ENCODE measurements at regions not wholly inside any gene's neighbourhood (a gene's known extent, or its start where the extent isn't known, plus 50 kb on each side); places are given as distances from the start of the nearest gene placed in this dataset.

DNA sequence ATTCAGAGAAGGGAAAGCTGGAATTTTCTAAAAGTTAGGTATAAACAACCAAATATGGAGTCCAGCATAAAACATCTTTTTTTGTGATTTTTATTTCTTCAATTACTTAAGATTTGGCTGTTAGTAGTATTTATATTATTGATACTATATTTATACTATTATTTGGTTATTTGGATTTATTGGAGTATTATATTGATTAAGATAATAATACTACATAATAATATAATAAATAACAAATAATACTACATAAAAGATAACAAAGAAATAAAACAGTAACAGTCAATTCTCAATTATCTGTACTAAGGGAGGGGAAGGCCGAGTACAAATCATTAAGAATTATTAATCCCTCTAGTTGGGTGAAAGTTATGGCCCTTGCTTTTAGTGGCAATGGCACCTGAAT is 66.0 kb upstream of the IRF2 start:
- no peak for DNase-seq
- Mint-ChIP-seq H3K27ac (no peak overlapping the region), H3K4me1 (peaks cover 27% of the 10 kb centered on the region), H3K4me3 (no peak overlapping the region), H3K9me3 (no peaks in the 10 kb centered on the region), H3K27me3 (ENCODE audit: low read depth in 3 of 3) (peaks cover 0 to 5% (median 3%) of the 10 kb centered on the region in 3 donors), H3K36me3 (no peaks in the 10 kb centered on the region)
- Histone ChIP-seq H3K27me3 (ENCODE audit: control insufficient read depth in 2 of 2, insufficient read depth in 2 of 2, low read length in 2 of 2) (no peaks in the 10 kb centered on the region), H3K9me3 (replicated peaks in 1 of 2; ENCODE audit: control insufficient read depth in 1 of 2, insufficient read depth in 1 of 2, low read length in 2 of 2) (no peaks in the 10 kb centered on the region), H4K20me1 (ENCODE audit: insufficient read depth, low read length) (no peaks in the 10 kb centered on the region), H3K36me3 (replicated peaks in 1 of 2; ENCODE audit: control insufficient read depth in 1 of 2, insufficient read depth in 2 of 2, low read length in 2 of 2) (no peaks in the 10 kb centered on the region), H3K4me2 (replicated peaks; ENCODE audit: extremely low read depth, low read length, poor library complexity, severe bottlenecking) (no peak overlapping the region), H3K27ac (ENCODE audit: low read depth in 1 of 2, low read length in 2 of 2) (no peak overlapping the region), H3K79me2 (ENCODE audit: insufficient read depth, low read length) (peaks cover 8% of the 10 kb centered on the region), H3K4me3 (replicated peaks in 1 of 3; ENCODE audit: low read depth in 2 of 3, low read length in 3 of 3) (no peak overlapping the region), H3K9ac (ENCODE audit: insufficient read depth, low read length, poor library complexity, severe bottlenecking) (no peak overlapping the region), H2AFZ (ENCODE audit: insufficient read depth, low read depth, low read length, poor library complexity, severe bottlenecking) (peak overlapping the region; percentile 17), H3K4me1 (ENCODE audit: control insufficient read depth in 1 of 2, insufficient read depth in 2 of 2, low read length in 2 of 2) (peaks cover 11 to 17% of the 10 kb centered on the region in 2 donors)
- intact Hi-C loops (cut with micrococcal nuclease) = no loop called here
- whole genome bisulfite sequencing (ENCODE audit: insufficient coverage) = no CpG with 5 or more reads among the region's 1 CpG
- TF ChIP-seq, protein P1, sequence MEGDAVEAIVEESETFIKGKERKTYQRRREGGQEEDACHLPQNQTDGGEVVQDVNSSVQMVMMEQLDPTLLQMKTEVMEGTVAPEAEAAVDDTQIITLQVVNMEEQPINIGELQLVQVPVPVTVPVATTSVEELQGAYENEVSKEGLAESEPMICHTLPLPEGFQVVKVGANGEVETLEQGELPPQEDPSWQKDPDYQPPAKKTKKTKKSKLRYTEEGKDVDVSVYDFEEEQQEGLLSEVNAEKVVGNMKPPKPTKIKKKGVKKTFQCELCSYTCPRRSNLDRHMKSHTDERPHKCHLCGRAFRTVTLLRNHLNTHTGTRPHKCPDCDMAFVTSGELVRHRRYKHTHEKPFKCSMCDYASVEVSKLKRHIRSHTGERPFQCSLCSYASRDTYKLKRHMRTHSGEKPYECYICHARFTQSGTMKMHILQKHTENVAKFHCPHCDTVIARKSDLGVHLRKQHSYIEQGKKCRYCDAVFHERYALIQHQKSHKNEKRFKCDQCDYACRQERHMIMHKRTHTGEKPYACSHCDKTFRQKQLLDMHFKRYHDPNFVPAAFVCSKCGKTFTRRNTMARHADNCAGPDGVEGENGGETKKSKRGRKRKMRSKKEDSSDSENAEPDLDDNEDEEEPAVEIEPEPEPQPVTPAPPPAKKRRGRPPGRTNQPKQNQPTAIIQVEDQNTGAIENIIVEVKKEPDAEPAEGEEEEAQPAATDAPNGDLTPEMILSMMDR (IDR thresholded peaks at IDR 0.05) = no peak

DNA sequence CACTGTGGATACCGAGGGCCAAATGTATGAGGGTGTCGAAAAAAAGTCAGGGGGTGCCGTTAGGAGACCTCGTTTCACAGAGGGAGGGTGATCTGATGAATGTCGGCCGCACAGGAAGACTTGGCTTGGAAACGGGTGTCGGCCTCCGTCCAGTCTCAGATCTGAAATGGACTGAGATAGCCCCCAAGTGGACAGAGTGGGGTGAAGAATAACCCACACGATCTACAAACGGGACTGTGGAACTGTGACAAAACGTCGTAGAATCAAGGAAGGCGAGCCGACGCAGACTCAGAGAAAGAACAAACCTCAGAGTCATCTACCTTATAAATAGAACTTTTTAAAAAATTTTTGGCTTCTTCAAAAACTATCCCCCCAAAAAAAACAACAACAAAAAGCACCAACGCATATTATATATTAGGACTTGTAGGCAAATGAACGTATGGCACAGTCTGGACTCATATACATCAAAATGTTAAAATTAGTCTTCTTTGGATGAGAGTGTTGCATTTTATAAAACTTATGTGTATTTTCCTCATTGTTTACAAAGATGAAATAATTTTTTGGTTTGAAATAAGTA is 63.8 kb upstream of the IRF2 start:
- no peaks in the 10 kb centered on the region for H4K20me1 ChIP-seq (ENCODE audit: insufficient read depth, low read length)
- Mint-ChIP-seq H3K27me3 (ENCODE audit: low read depth in 3 of 3) (peaks cover 0 to 5% (median 3%) of the 10 kb centered on the region in 3 donors), H3K4me3 (peak overlapping the region; percentile 89 to 93), H3K36me3 (peaks cover 0 to 3% of the 10 kb centered on the region in 2 donors), H3K9me3 (no peaks in the 10 kb centered on the region), H3K4me1 (peaks cover 46% of the 10 kb centered on the region), H3K27ac (peak overlapping the region; percentile 99 to 100 (median 100))
- peak overlapping the region; percentile 71 for H3K4me2 ChIP-seq (replicated peaks; ENCODE audit: extremely low read depth, low read length, poor library complexity, severe bottlenecking)
- peak overlapping the region; percentile 92 for H3K9ac ChIP-seq (ENCODE audit: insufficient read depth, low read length, poor library complexity, severe bottlenecking)
- H3K4me3 ChIP-seq (replicated peaks in 1 of 3; ENCODE audit: low read depth in 2 of 3, low read length in 3 of 3) = peak overlapping the region; percentile 79 to 96 (median 79)
- H3K79me2 ChIP-seq (ENCODE audit: insufficient read depth, low read length) = peaks cover 8% of the 10 kb centered on the region
- no peaks in the 10 kb centered on the region for H3K27me3 ChIP-seq (ENCODE audit: control insufficient read depth in 2 of 2, insufficient read depth in 2 of 2, low read length in 2 of 2)
- 0% methylated on average over 7 of the region's 18 CpGs for WGBS (ENCODE audit: insufficient coverage)
- no peaks in the 10 kb centered on the region for H3K36me3 ChIP-seq (replicated peaks in 1 of 2; ENCODE audit: control insufficient read depth in 1 of 2, insufficient read depth in 2 of 2, low read length in 2 of 2)
- TF ChIP-seq, protein P1 (IDR thresholded peaks at IDR 0.05) = peak; percentile 77
- no peaks in the 10 kb centered on the region for H3K9me3 ChIP-seq (replicated peaks in 1 of 2; ENCODE audit: control insufficient read depth in 1 of 2, insufficient read depth in 1 of 2, low read length in 2 of 2)
- peak overlapping the region; percentile 71 for H2AFZ ChIP-seq (ENCODE audit: insufficient read depth, low read depth, low read length, poor library complexity, severe bottlenecking)
- peak; percentile 88 to 92 (median 92) for DNase-seq
- H3K4me1 ChIP-seq (ENCODE audit: control insufficient read depth in 1 of 2, insufficient read depth in 2 of 2, low read length in 2 of 2) = peaks cover 30 to 36% of the 10 kb centered on the region in 2 donors
- intact Hi-C loops (cut with micrococcal nuclease) = loop anchor here (1.0 to 10.0 kb wide), 3 partner anchors 123 to 275 kb away; no protein-coding TSS in a partner anchor
- H3K27ac ChIP-seq (ENCODE audit: low read depth in 1 of 2, low read length in 2 of 2) = peak overlapping the region; percentile 96 to 99
